Stimulated activated CD8-positive, alpha-beta memory T cell treated with anti-CD3 and anti-CD28 coated beads, Interleukin-4, amount 100 ng/mL, for 24 hours (primary cell): ENCODE measurements at regions not wholly inside any gene's neighbourhood (a gene's known extent, or its start where the extent isn't known, plus 50 kb on each side); places are given as distances from the start of the nearest gene placed in this dataset.
"Not testable (repeated sequence)": the region's sequence is repeated elsewhere in the genome, so short reads cannot be mapped to it uniquely, and the experiment has no call there.

Source experiments
- DNase-seq: peaks from one replicate; pipeline ENCODE4 v3.0.0-alpha.2; 2020; ENCODE audit warnings: low read depth

DNA sequence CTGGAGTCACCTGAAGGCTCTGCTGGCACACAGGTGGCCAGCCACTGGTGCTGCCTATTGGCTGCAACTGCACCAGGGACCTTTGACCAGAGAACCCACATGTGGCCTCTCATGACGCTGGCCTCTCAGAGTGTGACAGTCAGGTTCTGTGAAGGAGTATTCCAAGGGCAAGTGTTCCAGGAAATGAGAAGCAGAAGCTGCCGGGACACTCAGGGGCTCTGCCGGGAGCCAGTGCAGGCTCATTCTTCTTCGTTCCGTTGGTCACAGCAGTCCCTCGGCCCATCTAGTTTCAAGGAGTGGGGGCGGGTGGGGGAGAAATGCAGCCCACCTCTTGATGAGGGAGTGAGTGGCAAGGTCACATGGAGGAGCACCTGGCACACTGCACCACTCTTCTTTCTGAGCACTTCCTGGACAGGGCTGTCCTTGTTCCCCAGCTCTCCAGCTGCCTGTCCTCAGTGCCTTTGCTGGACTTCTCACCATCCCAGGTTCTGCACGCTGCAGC, 237.5 kb downstream of the GADD45G start:
- DNase-seq = no peak

GRCh38 chr9:89843074-89843473, 238.3 kb downstream of the GADD45G start:
- DNase-seq = no peak

DNA sequence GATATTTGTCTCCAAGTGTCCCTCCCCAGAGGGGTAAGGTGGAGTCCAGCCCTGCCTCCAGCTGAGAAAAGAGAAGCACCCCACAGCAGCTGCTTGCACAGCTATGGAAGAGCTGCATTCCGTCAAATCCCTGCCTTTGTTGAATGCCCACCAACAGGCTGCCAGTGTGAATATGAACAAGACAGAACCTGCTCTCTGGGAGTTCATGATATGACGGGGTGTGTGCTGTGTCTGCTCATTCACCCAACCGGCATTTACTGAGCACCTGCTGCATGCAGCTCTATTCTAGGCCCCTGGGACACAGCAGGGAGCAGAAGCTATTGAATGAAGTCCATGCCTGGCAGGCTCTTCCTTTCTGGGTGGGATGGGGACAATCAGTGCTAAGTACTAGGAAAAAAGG, 238.8 kb downstream of the GADD45G start:
- no peak for DNase-seq

GRCh38 chr9:89844075-89844474, 239.3 kb downstream of the GADD45G start:
- no peak for DNase-seq

DNA sequence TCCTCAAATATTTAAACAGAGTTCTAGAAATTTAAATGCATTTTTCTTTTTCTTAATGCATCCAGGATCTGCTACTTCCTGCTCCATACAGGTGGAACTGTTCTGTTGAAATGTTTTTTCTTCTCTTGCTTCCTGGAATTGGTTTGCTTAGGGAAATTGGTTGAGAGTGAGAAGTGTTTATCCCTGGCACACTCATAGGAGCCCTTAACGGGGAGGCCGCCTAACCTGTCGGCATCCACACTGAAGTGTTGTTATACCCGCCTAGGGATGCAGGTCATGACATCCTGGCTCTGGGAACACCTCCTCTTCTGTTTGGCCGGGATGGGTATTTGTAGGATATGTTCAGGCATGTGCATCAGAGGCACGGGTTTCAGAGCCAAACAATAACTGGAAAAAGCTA, 239.7 kb downstream of the GADD45G start:
- DNase-seq = no peak

GRCh38 chr9:89845321-89845720, 240.5 kb downstream of the GADD45G start:
- DNase-seq = no peak

- no peak for DNase-seq
Observed at GRCh38 chr9:89845862-89846261, 241.1 kb downstream of the GADD45G start.

DNA sequence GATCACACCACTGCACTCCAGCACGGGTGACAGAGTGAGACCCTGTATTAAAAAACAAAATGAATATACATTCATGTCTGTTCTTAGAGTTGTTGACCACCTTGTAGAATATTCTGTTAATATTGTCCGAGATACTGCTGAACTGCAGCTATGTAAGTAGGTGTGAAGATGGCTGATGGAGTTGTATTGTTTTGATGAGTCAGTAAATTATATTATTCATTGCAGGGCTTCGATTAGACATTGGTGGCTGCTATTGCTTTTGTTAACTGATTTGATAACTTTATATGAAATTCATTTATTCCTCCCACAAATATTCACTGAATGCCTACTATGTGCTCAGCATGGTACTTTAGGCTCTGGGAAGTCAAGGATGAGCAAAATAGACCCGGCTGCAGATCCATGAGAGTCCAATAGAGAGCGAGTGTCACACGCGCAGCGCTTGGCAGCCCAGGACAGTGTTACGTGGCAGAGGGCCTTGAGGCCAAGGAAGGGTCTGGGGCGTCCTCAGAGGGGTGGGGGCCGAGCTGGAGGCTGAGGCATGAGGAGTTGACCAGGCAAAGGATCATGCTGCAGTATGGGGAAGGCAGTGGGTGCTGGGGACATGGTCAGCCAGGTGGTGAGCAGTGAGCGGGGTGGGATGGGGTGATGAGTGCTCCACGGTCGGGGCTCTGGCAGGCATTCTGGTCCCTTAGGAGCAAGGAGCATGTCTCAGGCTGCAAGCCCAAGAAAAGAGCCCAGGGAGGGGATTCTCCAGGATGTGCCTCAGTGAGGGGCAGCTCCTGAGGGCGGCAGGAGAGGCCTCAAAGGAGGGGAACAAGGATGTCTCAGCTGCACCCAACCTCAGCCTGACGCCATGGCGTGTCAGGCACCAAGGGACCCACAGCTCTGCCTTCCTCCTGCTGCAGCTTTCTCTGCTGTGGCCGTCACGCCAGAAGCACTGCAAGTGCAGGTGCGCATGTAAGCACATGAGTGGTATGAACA, 243.5 kb downstream of the GADD45G start:
- no peak for DNase-seq

DNA sequence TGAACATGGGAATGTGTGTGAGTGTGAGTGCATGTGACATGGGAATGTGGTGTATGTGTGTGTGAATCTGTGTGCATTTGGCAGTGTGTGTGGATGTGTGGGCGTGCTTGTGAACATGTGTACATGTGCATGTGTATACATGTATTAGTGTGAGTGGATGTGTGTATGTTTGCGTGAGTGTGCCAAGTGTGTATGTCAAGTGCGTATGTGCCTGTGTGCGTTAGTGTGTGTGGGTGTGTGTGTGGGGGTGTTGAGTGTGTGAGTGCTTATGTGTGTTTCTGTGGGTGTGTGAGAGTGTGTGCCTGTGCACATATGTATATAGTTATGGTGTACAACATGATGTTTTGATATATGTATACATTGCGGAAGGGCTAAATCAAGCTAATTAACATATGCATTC, 244.3 kb downstream of the GADD45G start:
- no peak for DNase-seq

DNA sequence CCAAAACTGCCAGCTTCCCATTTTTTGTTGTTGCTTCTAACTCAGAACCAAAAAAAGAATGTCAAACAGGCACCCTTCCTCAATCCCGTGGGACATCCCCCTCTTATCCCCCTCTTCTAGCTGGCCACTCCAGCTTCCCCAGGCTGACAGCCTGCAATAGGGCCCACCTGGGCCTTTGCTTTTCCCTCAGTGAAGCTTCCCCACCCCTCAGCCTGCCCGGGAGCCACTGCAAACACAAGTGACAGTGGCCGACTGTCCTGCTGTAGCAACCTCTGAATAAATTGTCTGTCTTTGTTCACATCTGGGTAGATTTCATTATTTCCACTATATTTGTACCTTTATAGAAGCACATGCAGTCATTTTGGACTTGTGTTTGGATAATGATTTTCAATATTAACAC, 245.3 kb downstream of the GADD45G start:
- DNase-seq = no peak

GRCh38 chr9:89850631-89851325, 246.0 kb downstream of the GADD45G start:
- no peak for DNase-seq

DNA sequence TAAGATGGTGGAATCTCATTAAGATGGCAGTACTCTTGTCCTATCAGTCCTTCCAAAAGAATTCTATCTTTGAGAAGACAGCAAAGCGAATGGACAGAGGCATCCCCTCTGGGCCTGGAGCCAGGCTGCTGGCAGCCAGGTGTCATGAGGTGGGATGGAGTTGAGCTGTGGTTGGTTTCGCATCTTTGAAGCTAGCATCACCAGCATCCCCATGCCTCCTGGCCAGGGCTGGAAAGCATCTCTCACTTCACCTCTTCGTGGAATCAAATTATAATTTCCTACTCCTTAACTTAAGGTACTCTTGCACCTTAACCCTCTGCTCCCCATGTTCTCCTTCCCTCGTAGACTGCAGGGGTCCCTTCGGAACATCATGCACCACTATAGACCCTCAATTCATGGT, 248.3 kb downstream of the GADD45G start:
- DNase-seq = no peak

GRCh38 chr9:89853931-89854330, 249.1 kb downstream of the GADD45G start:
- no peak for DNase-seq

DNA sequence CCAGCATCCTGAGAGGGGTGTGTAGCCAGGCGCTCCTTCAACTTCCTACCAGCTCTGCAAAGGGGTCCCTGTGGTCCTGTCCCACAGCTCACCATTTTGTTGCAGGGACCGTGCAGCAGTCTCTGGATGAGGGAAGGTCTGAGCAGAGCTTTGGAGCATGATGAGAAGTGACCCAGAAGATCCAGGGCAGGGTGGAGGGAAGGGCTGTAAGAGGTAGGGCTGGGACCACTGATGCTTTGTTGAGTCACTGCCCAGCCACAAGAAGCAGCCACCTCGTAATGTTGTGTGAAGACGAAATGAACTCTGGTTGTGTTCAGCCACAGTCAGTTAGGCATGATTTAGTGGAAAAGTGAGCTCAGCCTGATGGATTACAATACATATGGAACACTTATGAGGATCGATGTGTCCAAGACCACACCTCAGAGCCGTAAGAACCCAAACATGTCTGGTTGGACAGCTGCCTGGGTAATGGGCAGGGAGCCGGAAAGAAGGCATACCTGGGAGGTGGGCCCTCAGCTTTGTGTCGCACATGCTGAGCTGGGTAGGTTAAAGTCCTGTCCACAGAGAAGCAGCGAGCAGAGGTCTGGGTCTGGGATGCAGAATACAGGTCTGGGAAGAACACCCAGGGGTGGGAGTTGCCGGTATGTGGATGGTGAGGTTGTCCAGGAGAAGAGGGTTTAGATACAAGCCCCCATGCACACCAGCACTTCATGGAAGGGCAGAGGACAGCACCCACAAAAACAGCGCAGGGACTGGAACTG, 250.1 kb downstream of the GADD45G start:
- DNase-seq = no peak

- DNase-seq = not testable (repeated sequence)
Observed at GRCh38 chr9:89856296-89856695, 251.5 kb downstream of the GADD45G start.

DNA sequence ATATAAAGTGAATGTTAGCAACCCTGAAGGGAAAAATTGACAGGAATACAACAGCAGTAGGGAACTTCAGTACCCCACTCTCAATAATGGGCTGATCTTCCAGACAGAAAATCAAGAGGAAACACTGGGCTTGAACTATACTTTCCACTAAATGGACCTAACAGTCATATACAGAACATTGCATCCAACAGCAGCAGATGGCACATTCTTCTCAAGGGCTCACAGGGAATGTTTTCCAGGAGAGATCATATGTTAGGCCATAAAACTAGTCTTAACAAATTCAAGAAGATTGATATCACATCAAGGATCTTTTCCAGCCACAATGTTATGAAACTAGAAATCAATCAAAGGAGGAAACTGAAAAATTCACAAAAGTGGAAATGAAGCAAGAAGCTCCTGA, 252.1 kb downstream of the GADD45G start:
- not testable (repeated sequence) for DNase-seq

DNA sequence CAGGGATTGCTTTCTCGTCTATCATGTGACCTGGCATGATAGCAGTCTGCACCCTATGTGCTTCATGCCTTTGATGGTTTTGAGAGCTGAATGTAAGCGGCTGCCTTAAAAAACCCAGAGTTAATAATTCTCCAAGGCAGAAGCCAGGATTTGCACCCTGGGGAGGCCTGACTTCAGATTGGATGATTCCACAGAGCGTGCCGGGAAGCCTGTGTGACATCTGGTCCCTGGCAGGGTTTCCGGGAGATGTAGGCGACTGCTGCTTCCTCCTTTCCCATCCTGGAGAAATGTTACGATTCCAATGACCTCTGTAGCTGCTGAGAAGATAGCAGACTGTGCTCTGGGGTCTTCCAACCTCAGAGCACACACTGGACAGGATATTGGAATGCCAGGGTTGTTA, 255.0 kb downstream of the GADD45G start:
- not testable (repeated sequence) for DNase-seq

GRCh38 chr9:89861371-89861770, 256.6 kb downstream of the GADD45G start:
- DNase-seq = not testable (repeated sequence)

- DNase-seq = no peak
Observed at GRCh38 chr9:89862316-89862715, 257.5 kb downstream of the GADD45G start.

- DNase-seq = no peak
Observed at GRCh38 chr9:89863141-89863540, 258.3 kb downstream of the GADD45G start.

DNA sequence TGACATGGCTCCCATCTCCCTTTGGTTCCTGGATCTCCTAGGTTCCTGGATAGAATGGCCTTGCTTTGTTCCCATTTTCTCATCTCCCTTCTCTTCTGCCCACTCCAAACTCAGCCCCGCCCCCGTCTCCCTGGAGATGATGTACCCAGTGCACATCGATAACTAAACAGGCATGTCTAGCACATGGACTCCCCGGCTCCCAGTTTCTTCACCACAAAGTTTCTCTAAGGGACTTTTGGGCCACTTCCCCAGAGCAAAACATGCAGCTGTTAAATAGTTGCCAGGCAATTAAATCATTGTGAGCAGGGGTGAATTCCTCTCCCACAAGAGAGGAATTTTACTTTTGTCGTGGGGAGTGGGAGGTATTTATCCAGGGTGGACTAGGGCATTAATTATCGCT, 259.0 kb downstream of the GADD45G start:
- no peak for DNase-seq

- DNase-seq = no peak
Observed at GRCh38 chr9:89864257-89864656, 259.4 kb downstream of the GADD45G start.
